Activated CD4-positive, alpha-beta T cell treated with anti-CD3 and anti-CD28 coated beads, Interleukin-2, Interleukin-6, amounts not matched to agents 100 ng/mL and 50 ng/mL, durations not matched to agents 16 hours and 8 hours (primary cell): ENCODE measurements at regions not wholly inside any gene's neighbourhood (a gene's known extent, or its start where the extent isn't known, plus 50 kb on each side); places are given as distances from the start of the nearest gene placed in this dataset.

ENCODE experiments used
- DNase-seq: peaks from one replicate; pipeline ENCODE4 v3.0.0-alpha.2; 2020

GRCh38 chr19:31402529-31403316 lies 53.5 kb upstream of the TSHZ3 start:
- no peak for DNase-seq

- DNase-seq, result no peak
These were observed 56.9 kb upstream of the TSHZ3 start for GRCh38 chr19:31406106-31406505.

GRCh38 chr19:31408460-31409124 lies 59.4 kb upstream of the TSHZ3 start:
- no peak for DNase-seq

DNA sequence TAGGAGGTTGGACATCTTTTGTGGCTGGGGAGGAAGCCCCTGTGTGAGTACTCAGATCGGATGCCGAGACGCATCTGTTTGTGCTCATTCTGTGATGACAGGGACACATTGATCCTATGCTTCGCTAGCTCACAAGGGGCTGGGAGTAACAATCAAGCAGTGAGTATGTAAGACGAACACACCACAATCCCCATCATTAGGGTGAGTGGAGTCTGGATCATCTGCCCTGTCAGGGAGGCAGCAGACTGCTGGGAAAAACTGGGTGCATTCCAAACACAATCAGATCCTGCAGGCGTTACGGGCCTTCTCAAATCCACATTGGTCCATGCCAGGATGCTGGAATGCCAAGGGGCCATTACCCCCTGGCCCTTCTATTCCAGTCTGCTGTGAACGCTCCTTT lies 64.1 kb upstream of the TSHZ3 start:
- no peak for DNase-seq

- DNase-seq, result no peak
These were observed 66.1 kb upstream of the TSHZ3 start for GRCh38 chr19:31415322-31415721.

DNA sequence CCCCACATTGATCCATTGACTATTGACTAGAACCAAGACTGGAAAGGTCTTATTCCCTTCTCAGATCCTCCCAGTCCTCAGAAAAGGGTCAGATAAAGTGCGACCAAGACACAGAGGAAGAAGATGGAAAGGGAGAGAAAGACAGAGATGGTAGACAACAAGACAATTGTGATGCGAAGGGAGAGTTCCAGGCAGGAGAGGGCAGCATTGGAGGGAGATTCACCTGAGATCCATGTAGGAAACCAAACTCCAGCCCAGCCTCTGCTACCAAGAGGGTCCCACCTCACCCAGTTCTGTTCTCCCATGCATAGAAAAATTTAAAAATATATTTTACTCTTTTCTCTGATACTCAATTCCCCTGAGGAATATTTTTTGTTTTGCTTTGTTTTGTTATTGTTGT lies 67.3 kb upstream of the TSHZ3 start:
- no peak for DNase-seq

- no peak for DNase-seq
These were observed 68.8 kb upstream of the TSHZ3 start for GRCh38 chr19:31418055-31418454.

GRCh38 chr19:31418692-31419430 lies 69.6 kb upstream of the TSHZ3 start:
- DNase-seq, result no peak

- DNase-seq, result no peak
These were observed 70.7 kb upstream of the TSHZ3 start for GRCh38 chr19:31419871-31420445.

- DNase-seq, result no peak
These were observed 71.8 kb upstream of the TSHZ3 start for GRCh38 chr19:31421082-31421481.

DNA sequence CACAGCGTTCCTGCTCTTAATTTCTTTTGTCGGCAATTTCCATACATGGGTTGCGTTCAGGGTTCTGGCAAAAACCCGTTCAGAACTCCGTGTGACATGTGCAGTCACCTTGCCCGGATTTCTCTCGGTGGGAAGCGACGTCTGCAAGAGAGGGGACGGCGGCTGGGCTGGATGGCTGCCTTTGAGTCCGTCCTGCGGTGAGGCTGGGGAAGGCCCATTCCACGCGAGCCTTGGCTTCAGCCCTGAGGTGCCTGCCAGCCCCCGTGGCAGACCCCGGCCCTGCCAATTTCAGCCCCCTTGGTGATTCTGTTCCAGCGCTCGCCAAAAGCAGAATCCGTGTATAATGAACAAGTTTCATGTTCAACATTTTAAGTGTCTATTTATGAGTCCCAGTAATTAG lies 72.6 kb upstream of the TSHZ3 start:
- no peak for DNase-seq

DNA sequence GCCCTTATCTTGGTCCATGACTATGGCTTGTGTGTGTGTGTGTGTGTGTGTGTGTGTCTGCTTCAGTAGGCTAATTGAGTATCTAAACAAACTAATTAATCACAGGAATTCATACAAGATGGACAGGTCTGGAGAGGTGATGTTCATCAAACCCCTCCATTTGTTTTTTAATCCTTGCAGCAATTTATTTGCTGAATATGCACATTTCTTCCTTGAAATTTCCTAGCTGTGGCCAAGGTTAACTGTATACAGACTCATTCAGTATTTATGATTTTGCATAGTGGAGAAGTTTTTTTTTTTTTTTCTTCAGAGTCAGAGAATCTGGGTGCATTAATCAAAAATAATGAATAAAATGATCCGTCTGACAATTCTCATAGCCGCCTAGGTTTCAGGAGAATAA lies 74.7 kb upstream of the TSHZ3 start:
- no peak for DNase-seq

GRCh38 chr19:31424861-31425620 lies 75.8 kb upstream of the TSHZ3 start:
- no peak for DNase-seq

GRCh38 chr19:31427857-31428256 lies 78.6 kb upstream of the TSHZ3 start:
- DNase-seq, result no peak

GRCh38 chr19:31430381-31430780 lies 81.1 kb upstream of the TSHZ3 start:
- DNase-seq, result no peak

GRCh38 chr19:31432201-31432810 lies 83.1 kb upstream of the TSHZ3 start:
- no peak for DNase-seq

DNA sequence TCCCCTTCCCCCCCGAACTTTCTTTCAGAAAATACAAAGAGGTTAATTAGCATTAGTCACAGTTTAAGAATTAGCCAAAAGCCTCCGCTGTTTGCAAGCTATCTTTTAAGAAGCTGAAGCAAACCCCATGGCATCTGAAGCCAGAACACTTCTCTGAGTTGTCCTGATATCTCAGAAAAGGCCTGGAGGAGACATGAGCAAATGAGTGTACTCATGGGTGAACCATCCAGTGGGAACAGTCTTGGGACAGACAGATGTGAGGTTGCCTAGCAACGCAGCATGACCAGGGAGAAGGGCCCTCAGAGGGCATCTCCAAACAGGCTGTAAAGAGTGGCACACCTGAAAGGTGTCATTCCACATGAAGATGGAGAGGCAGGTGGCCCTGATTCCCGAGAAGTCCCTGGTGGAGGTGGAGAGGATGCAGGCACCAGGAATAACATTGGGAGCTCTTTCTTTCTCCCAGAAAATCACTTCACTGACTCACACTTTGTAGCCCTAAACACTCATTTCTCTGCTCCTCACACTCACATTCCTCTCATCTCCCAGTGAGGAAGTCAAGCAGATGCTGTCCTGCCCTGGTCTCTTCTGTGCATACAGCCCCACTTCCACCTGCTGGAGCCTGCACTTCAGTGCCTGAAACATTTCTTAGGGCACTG lies 87.0 kb upstream of the TSHZ3 start:
- no peak for DNase-seq

DNA sequence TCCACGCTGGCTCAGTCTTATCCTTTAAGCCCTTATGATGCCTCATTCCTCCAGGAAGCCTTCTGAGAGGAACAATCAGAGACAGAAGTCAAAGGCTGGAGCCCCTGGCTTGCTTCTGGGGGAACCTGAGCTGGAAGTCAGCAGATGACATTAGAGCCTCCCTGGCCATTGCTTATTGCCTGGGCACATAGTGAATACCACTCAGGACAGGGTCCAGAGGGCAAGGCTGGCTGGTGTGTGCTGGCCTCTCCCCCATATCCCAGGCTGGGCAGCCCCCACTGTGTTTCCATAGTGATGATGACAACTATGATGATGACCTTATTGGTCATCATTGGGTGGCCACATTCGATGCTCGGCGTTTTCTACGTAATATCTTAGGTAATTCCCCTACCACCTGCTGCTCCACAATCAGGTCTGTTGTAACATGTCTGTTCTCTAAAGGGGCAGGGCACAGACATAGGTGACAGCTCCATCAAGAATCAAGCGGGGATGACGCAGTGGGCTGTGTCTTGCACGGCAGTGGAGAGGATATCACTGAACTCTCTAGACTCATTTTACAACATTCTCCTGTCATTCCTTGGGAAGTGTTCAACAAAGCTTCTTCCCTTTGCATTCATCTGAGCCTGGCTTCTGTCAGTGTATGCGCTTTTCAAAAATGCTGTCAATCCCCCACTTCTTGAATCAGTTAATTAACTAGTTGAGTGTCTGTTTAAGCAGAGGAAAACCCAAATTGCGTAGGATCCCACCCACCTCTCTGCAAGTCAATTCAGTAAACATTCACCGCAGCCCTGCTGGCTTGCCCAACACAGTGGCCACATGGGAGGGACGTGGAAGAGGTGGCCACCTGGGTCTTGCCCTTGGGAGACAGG lies 89.4 kb upstream of the TSHZ3 start:
- DNase-seq, result no peak

GRCh38 chr19:31439270-31439573 lies 90.0 kb upstream of the TSHZ3 start:
- DNase-seq, result no peak

DNA sequence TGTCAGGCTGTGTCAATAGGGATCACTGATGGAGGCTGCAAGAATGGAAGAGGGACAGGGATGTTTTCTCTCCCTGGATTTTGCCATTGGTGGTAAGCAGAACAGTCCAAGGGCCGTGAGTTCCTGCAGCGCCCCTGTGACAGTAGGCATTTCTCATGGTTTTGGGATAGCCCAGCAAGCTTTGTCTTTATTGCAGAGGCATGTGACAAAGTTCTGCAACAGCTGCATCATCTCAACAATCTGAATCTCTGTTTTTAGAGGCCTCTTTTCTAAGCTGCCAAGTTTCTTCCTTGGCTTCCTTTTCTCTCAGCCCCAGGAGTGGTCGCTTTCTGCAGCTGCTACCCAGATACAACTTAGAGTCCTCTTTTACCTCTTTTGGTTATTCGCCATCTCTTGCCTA lies 95.7 kb upstream of the TSHZ3 start:
- no peak for DNase-seq

DNA sequence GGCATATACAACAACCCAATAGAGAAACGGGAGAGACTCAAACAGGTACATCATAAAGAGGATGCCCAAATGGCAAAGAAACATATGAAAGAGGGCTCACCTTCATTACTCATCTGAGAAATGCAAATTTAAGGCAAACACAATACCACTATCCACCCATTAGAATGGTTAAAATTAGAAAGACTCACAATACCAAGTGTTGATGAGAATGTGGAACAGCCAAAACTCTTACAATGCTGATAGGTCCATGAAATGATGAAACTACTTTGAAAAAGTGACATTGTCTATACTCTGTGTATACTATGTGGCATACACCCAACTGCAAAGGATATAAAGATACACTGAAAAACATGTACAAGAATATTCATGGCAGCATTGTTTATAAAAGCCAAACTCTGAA lies 96.2 kb upstream of the TSHZ3 start:
- DNase-seq, result no peak
